ENCODE measurements at regions not wholly inside any gene's neighbourhood (a gene's known extent, or its start where the extent isn't known, plus 50 kb on each side); places are given as distances from the start of the nearest gene placed in this dataset.
A peak's percentile ranks its signal among the peaks of the same experiment; 100 is the strongest.

DNA sequence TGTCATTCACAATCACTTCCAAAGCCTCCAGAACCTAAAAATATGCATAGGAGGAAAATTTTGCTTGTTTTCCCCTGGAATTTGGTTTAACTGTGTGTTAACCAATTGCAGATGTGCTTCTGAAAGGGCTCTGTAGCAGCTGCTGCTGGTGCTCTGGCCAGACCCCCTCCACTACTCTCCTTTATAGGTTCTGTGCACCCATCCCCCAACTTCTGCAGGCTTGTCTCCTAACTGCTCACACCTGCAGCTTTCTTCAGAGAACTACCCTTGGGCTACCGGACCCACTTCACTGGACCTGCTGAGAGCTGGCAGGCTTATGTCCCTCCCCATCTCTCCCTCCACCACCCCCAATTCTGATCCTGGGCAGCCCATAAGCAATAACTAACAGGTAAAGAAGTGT, 662.1 kb upstream of the DIPK2B start:
- H3K27ac ChIP-seq = no peak overlapping the region
- DNase-seq (ENCODE audit: low spot score) = no peak
- TF ChIP-seq, protein P1, sequence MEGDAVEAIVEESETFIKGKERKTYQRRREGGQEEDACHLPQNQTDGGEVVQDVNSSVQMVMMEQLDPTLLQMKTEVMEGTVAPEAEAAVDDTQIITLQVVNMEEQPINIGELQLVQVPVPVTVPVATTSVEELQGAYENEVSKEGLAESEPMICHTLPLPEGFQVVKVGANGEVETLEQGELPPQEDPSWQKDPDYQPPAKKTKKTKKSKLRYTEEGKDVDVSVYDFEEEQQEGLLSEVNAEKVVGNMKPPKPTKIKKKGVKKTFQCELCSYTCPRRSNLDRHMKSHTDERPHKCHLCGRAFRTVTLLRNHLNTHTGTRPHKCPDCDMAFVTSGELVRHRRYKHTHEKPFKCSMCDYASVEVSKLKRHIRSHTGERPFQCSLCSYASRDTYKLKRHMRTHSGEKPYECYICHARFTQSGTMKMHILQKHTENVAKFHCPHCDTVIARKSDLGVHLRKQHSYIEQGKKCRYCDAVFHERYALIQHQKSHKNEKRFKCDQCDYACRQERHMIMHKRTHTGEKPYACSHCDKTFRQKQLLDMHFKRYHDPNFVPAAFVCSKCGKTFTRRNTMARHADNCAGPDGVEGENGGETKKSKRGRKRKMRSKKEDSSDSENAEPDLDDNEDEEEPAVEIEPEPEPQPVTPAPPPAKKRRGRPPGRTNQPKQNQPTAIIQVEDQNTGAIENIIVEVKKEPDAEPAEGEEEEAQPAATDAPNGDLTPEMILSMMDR (conservative IDR thresholded peaks at IDR 0.05; ENCODE audit: low read depth) = no peak
- ChIA-PET CTCF (no interaction called here), POLR2A (ENCODE audit: low non-redundant PET) (no interaction called here)

DNA sequence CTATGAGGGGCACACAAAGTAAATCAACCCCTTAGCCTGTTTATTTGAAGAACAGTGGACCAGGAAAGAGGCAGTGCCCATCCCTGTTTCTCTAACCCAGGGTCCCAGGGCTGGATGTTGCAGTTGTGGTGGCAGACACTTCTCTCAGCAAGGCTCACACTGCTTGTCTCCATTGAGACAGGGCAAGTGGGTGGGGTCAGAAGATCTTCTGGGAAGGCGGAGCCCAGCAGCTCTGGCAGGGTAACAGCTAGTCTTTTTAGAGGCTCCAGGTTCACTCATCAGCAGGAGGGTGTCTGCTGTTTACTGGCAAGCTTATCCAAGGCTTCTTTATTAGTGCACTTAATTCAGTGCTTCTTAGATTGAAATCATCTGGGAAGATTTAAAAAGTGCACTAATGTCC, 659.8 kb upstream of the DIPK2B start:
- TF ChIP-seq, protein P1 (conservative IDR thresholded peaks at IDR 0.05; ENCODE audit: low read depth) = no peak
- ChIA-PET CTCF (no interaction called here), POLR2A (ENCODE audit: low non-redundant PET) (no interaction called here)
- H3K27ac ChIP-seq = no peak overlapping the region
- no peak for DNase-seq (ENCODE audit: low spot score)

DNA sequence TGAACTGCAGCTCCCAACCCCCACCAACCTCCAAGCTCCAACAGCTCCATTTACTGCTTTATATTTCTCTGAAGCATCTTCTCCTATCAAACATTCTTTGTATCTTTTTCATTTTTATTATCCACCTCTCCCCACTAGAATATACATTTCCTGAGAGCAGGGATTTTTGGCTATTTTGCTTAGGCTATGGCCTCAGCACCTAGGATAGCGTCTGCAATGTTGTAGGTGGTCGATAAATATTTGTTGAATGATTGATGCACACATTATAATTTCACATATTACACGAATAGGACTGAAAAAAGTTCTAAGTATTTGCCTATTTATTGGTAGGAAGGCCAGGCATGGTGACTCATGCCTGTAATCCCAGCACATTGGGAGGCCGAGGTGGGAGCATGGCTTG, 658.7 kb upstream of the DIPK2B start:
- H3K27ac ChIP-seq = no peak overlapping the region
- ChIA-PET POLR2A (ENCODE audit: low non-redundant PET) (no interaction called here), CTCF (no interaction called here)
- TF ChIP-seq, protein P1 (conservative IDR thresholded peaks at IDR 0.05; ENCODE audit: low read depth) = no peak
- DNase-seq (ENCODE audit: low spot score) = no peak

DNA sequence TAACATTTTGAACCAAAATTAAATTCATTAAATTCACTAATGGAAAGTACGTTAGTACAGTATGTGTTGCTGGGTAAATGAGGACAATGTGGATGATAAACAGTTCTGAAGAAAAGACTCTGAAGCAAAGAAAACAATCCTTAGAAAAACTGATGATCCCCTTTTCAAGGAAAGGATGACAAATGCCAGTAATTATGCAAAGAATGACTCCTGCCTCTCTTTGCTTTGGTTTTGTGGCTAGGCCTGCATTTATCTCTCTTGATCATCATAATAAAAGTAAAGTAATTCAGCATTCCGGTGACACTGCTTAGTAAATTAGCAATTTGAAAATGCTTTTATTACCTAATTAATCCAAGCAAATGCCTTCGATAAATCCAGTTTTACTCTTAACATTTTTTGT, 652.2 kb upstream of the DIPK2B start:
- no peak overlapping the region for H3K27ac ChIP-seq
- POLR2A ChIA-PET (ENCODE audit: low non-redundant PET) = no interaction called here
- TF ChIP-seq, protein P1 (conservative IDR thresholded peaks at IDR 0.05; ENCODE audit: low read depth) = no peak
- CTCF ChIA-PET = no interaction called here
- DNase-seq (ENCODE audit: low spot score) = no peak

DNA sequence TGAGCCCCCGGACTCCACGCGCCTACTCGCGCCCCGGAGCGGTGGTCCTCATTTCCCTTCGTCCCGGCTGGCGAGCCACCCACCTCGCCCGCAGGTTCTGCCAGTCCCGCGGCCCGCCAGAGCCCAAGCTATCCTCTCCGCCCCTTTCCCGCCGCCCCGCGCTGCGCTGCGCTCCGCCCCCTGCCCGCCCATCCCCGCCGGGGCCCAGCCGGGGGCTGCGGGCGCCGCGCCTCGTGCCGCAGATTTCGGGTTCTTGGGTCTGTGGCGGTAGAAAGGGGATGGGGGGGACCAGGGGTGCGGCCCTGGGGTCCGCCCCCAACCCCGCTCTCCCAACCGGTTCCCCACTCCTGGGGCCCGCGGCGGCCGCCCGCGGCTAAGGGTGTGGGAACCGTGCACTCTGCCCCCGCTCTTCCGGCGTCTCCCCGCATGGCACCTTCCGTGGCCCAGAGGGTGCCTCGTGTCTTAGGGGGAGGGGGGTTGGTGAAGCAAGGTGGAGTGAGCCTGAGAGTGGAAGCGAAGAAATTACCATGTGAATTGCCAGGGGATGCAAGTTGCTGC, 650.8 kb upstream of the DIPK2B start:
- peak overlapping the region; percentile 91 for H3K27ac ChIP-seq
- TF ChIP-seq, protein P1 (conservative IDR thresholded peaks at IDR 0.05; ENCODE audit: low read depth) = no peak
- CTCF ChIA-PET = interaction anchor here (0.6 to 0.8 kb wide), 2 partner anchors 27 to 87 kb away, joined by 3 read pairs; no protein-coding TSS in a partner anchor
- DNase-seq (ENCODE audit: low spot score) = peak; percentile 41
- POLR2A ChIA-PET (ENCODE audit: low non-redundant PET) = no interaction called here

DNA sequence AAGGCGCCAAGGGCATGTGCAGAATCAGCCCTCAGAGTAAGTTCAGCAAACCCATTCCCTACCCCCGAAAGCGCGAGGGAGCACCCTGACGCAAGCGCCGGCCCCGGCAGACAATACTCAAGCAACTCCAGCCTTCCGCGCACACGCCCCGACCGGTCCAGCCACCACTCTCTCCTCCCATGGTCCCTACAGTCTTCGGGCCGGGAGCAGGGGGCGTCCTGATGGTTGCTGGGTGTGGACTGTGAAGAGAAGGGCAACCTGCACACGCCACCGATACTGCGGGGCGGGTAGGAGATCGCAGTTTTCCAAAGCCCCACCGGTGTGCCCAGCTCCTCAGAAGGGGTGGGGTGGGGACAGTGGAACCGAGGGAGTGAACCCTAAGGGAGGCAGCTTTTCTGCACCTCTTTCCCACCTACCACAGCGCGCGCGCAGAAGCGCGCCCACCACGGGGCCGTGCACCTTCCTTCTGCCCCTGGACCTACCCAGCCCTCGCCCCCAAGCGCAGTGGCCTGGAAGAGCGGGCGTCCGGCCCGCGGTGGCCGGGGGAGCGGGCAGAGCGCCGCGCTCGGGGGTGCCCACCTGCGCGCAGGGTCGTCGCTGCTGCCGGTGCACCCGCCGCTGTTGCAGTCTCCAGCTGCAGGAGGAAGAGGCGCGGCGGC, 650.2 kb upstream of the DIPK2B start:
- no peak for DNase-seq (ENCODE audit: low spot score)
- ChIA-PET CTCF (interaction anchor here (0.7 to 0.8 kb wide), 2 partner anchors 26 to 337 kb away, joined by 3 read pairs; no protein-coding TSS in a partner anchor), POLR2A (ENCODE audit: low non-redundant PET) (no interaction called here)
- H3K27ac ChIP-seq = peak overlapping the region; percentile 91
- TF ChIP-seq, protein P1 (conservative IDR thresholded peaks at IDR 0.05; ENCODE audit: low read depth) = no peak

Measured in RWPE1 (cell line).